Natural killer cell treated with Interleukin-12 subunit alpha and Interleukin-12 subunit beta and Interleukin-15 and Interleukin-18, amount 100 ng/mL, for 72 hours (primary cell): ENCODE measurements at regions not wholly inside any gene's neighbourhood (a gene's known extent, or its start where the extent isn't known, plus 50 kb on each side); places are given as distances from the start of the nearest gene placed in this dataset.

Source experiments
- ATAC-seq, 2 donors: fragments of 150-1000 bp; cut with Tn5 transposase in 1 of 2; sonication (Bioruptor Pico), chemical (Tn5 transposase) in 1 of 2; 2 replicates each; pipeline ENCODE4 v1.10.0; 2021
- DNase-seq: peaks from one replicate; pipeline ENCODE4 v3.0.0; 2022; ENCODE audit warnings: low spot score
- H3K27ac Mint-ChIP-seq, 2 donors: 1 replicate in 1 of 2; 2 replicates in 1 of 2; pipeline ENCODE4 v1.8.0; 2022; ENCODE audit warnings: mixed read lengths in 2 of 2, mild to moderate bottlenecking in 1 of 2, moderate library complexity in 1 of 2
- H3K27me3 Mint-ChIP-seq, 2 donors: 1 replicate in 1 of 2; 2 replicates in 1 of 2; pipeline ENCODE4 v1.8.0; 2022; ENCODE audit warnings: mixed read lengths in 2 of 2
- H3K36me3 Mint-ChIP-seq: one replicate; pipeline ENCODE4 v1.8.0; 2022; ENCODE audit warnings: mixed read lengths
- H3K4me1 Mint-ChIP-seq, 2 donors: 1 replicate in 1 of 2; 2 replicates in 1 of 2; pipeline ENCODE4 v1.8.0; 2022; ENCODE audit warnings: low read depth in 2 of 2, mixed read lengths in 2 of 2, mild to moderate bottlenecking in 1 of 2
- H3K4me3 Mint-ChIP-seq: one replicate; pipeline ENCODE4 v1.8.0; 2022; ENCODE audit warnings: mixed read lengths
- H3K9me3 Mint-ChIP-seq: 2 replicates; pipeline ENCODE4 v1.8.0; 2022; ENCODE audit warnings: mixed read lengths

- H3K27me3 Mint-ChIP-seq = peaks cover 4 to 23% of the 10 kb centered on the region in 2 donors
- ATAC-seq (no peak), DNase-seq (no peak)
- no peak overlapping the region for H3K27ac Mint-ChIP-seq
- no peak overlapping the region for H3K4me3 Mint-ChIP-seq
- H3K4me1 Mint-ChIP-seq = no peaks in the 10 kb centered on the region
- H3K36me3 Mint-ChIP-seq = no peaks in the 10 kb centered on the region
- H3K9me3 Mint-ChIP-seq = no peaks in the 10 kb centered on the region
Observed at GRCh38 chr2:199679883-199680282, 171.1 kb downstream of the FTCDNL1 start.

GRCh38 chr2:199677881-199678280, 173.1 kb downstream of the FTCDNL1 start:
- Mint-ChIP-seq H3K9me3 (no peaks in the 10 kb centered on the region), H3K27me3 (peaks cover 4 to 23% of the 10 kb centered on the region in 2 donors), H3K27ac (no peak overlapping the region), H3K4me3 (no peak overlapping the region), H3K36me3 (no peaks in the 10 kb centered on the region), H3K4me1 (no peaks in the 10 kb centered on the region)
- no peak for ATAC-seq
- no peak for DNase-seq

- Mint-ChIP-seq H3K4me3 (no peak overlapping the region), H3K36me3 (no peaks in the 10 kb centered on the region), H3K4me1 (no peaks in the 10 kb centered on the region), H3K27ac (no peak overlapping the region), H3K9me3 (no peaks in the 10 kb centered on the region), H3K27me3 (peaks cover 4 to 5% of the 10 kb centered on the region in 2 donors)
- DNase-seq (no peak), ATAC-seq (no peak)
Observed at GRCh38 chr2:199668645-199669044, 182.3 kb downstream of the FTCDNL1 start.

GRCh38 chr2:199663157-199663556, 187.8 kb downstream of the FTCDNL1 start:
- peaks cover 5 to 7% of the 10 kb centered on the region in 2 donors for H3K27me3 Mint-ChIP-seq
- DNase-seq = no peak
- no peaks in the 10 kb centered on the region for H3K4me1 Mint-ChIP-seq
- no peak overlapping the region for H3K27ac Mint-ChIP-seq
- no peaks in the 10 kb centered on the region for H3K9me3 Mint-ChIP-seq
- no peak overlapping the region for H3K4me3 Mint-ChIP-seq
- peaks cover under 1% of the 10 kb centered on the region for H3K36me3 Mint-ChIP-seq
- no peak for ATAC-seq

GRCh38 chr2:199662255-199662654, 188.7 kb downstream of the FTCDNL1 start:
- ATAC-seq = no peak
- Mint-ChIP-seq H3K27me3 (peaks cover 12 to 16% of the 10 kb centered on the region in 2 donors), H3K4me1 (no peaks in the 10 kb centered on the region), H3K4me3 (no peak overlapping the region), H3K27ac (no peak overlapping the region), H3K36me3 (peaks cover 7% of the 10 kb centered on the region), H3K9me3 (peaks cover 1% of the 10 kb centered on the region)
- no peak for DNase-seq

- H3K27me3 Mint-ChIP-seq = peaks cover 13 to 34% of the 10 kb centered on the region in 2 donors
- no peaks in the 10 kb centered on the region for H3K4me1 Mint-ChIP-seq
- DNase-seq = no peak
- peaks cover 17% of the 10 kb centered on the region for H3K36me3 Mint-ChIP-seq
- H3K27ac Mint-ChIP-seq = no peak overlapping the region
- no peak overlapping the region for H3K4me3 Mint-ChIP-seq
- H3K9me3 Mint-ChIP-seq = peaks cover 4% of the 10 kb centered on the region
- ATAC-seq = no peak
Observed at GRCh38 chr2:199660167-199660566, 190.8 kb downstream of the FTCDNL1 start.

GRCh38 chr2:199659207-199659606, 191.8 kb downstream of the FTCDNL1 start:
- H3K9me3 Mint-ChIP-seq = peaks cover 4% of the 10 kb centered on the region
- H3K27ac Mint-ChIP-seq = no peak overlapping the region
- DNase-seq (no peak), ATAC-seq (no peak)
- H3K27me3 Mint-ChIP-seq = peaks cover 13 to 34% of the 10 kb centered on the region in 2 donors
- no peaks in the 10 kb centered on the region for H3K4me1 Mint-ChIP-seq
- H3K36me3 Mint-ChIP-seq = peaks cover 17% of the 10 kb centered on the region
- H3K4me3 Mint-ChIP-seq = no peak overlapping the region

- Mint-ChIP-seq H3K27me3 (peaks cover 0 to 5% of the 10 kb centered on the region in 2 donors), H3K36me3 (no peaks in the 10 kb centered on the region), H3K27ac (no peak overlapping the region), H3K4me3 (no peak overlapping the region), H3K4me1 (no peaks in the 10 kb centered on the region), H3K9me3 (peaks cover 6% of the 10 kb centered on the region)
- DNase-seq = no peak
- ATAC-seq = no peak
Observed at GRCh38 chr2:199646439-199646838, 188.7 kb upstream of the SATB2 start.

- Mint-ChIP-seq H3K4me1 (no peaks in the 10 kb centered on the region), H3K27ac (no peak overlapping the region), H3K27me3 (no peaks in the 10 kb centered on the region), H3K36me3 (no peaks in the 10 kb centered on the region), H3K9me3 (no peaks in the 10 kb centered on the region), H3K4me3 (no peak overlapping the region)
- DNase-seq (no peak), ATAC-seq (no peak)
Observed at GRCh38 chr2:199631129-199631528, 173.4 kb upstream of the SATB2 start.

- Mint-ChIP-seq H3K27me3 (peaks cover 2 to 8% of the 10 kb centered on the region in 2 donors), H3K27ac (no peak overlapping the region), H3K4me3 (no peak overlapping the region), H3K4me1 (no peaks in the 10 kb centered on the region), H3K9me3 (no peaks in the 10 kb centered on the region), H3K36me3 (no peaks in the 10 kb centered on the region)
- ATAC-seq (no peak), DNase-seq (no peak)
Observed at GRCh38 chr2:199629301-199629700, 171.6 kb upstream of the SATB2 start.

- DNase-seq (no peak), ATAC-seq (no peak)
- peaks cover 2 to 8% of the 10 kb centered on the region in 2 donors for H3K27me3 Mint-ChIP-seq
- H3K36me3 Mint-ChIP-seq = no peaks in the 10 kb centered on the region
- no peaks in the 10 kb centered on the region for H3K9me3 Mint-ChIP-seq
- no peak overlapping the region for H3K4me3 Mint-ChIP-seq
- no peaks in the 10 kb centered on the region for H3K4me1 Mint-ChIP-seq
- H3K27ac Mint-ChIP-seq = no peak overlapping the region
Observed at GRCh38 chr2:199627417-199627816, 169.7 kb upstream of the SATB2 start.

GRCh38 chr2:199624958-199625357, 167.2 kb upstream of the SATB2 start:
- no peak overlapping the region for H3K27ac Mint-ChIP-seq
- H3K4me3 Mint-ChIP-seq = no peak overlapping the region
- no peaks in the 10 kb centered on the region for H3K4me1 Mint-ChIP-seq
- H3K9me3 Mint-ChIP-seq = no peaks in the 10 kb centered on the region
- no peaks in the 10 kb centered on the region for H3K36me3 Mint-ChIP-seq
- peaks cover 2 to 8% of the 10 kb centered on the region in 2 donors for H3K27me3 Mint-ChIP-seq
- ATAC-seq (no peak), DNase-seq (no peak)

- H3K36me3 Mint-ChIP-seq = no peaks in the 10 kb centered on the region
- no peak for DNase-seq
- no peak for ATAC-seq
- H3K4me3 Mint-ChIP-seq = no peak overlapping the region
- H3K4me1 Mint-ChIP-seq = no peaks in the 10 kb centered on the region
- H3K27me3 Mint-ChIP-seq = peaks cover 7 to 21% of the 10 kb centered on the region in 2 donors
- H3K27ac Mint-ChIP-seq = no peak overlapping the region
- H3K9me3 Mint-ChIP-seq = peaks cover 6% of the 10 kb centered on the region
Observed at GRCh38 chr2:199612509-199613130, 154.9 kb upstream of the SATB2 start.

- no peak overlapping the region for H3K27ac Mint-ChIP-seq
- H3K4me1 Mint-ChIP-seq = no peaks in the 10 kb centered on the region
- H3K27me3 Mint-ChIP-seq = peaks cover 7 to 21% of the 10 kb centered on the region in 2 donors
- no peak overlapping the region for H3K4me3 Mint-ChIP-seq
- DNase-seq = no peak
- no peak for ATAC-seq
- H3K9me3 Mint-ChIP-seq = no peaks in the 10 kb centered on the region
- no peaks in the 10 kb centered on the region for H3K36me3 Mint-ChIP-seq
Observed at GRCh38 chr2:199607914-199608313, 150.2 kb upstream of the SATB2 start.

- Mint-ChIP-seq H3K27me3 (peaks cover 7 to 20% of the 10 kb centered on the region in 2 donors), H3K9me3 (no peaks in the 10 kb centered on the region), H3K36me3 (no peaks in the 10 kb centered on the region), H3K4me3 (no peak overlapping the region), H3K27ac (no peak overlapping the region), H3K4me1 (no peaks in the 10 kb centered on the region)
- no peak for DNase-seq
- ATAC-seq = no peak
Observed at GRCh38 chr2:199606193-199606780, 148.5 kb upstream of the SATB2 start.
